ENCODE measurements at regions not wholly inside any gene's neighbourhood (a gene's known extent, or its start where the extent isn't known, plus 50 kb on each side); places are given as distances from the start of the nearest gene placed in this dataset.

GRCh38 chr3:76834657-76835056 is 205.2 kb upstream of the ROBO2 start:
- TF ChIP-seq POLR2AphosphoS5 (IDR thresholded peaks at IDR 0.05; ENCODE audit: low read depth, low read length), result no peak
- TF ChIP-seq SIN3A (IDR thresholded peaks at IDR 0.05; ENCODE audit: borderline replicate concordance, insufficient read depth, low read length), result no peak
- TF ChIP-seq REST (IDR thresholded peaks at IDR 0.05; ENCODE audit: insufficient read depth in 1 of 2, low read depth in 2 of 2, low read length in 2 of 2), result no peak
